H54 (cell line): ENCODE measurements at regions not wholly inside any gene's neighbourhood (a gene's known extent, or its start where the extent isn't known, plus 50 kb on each side); places are given as distances from the start of the nearest gene placed in this dataset.
"Not testable (repeated sequence)": the region's sequence is repeated elsewhere in the genome, so short reads cannot be mapped to it uniquely, and the experiment has no call there.

Source experiments
- DNase-seq: peaks from one replicate; pipeline ENCODE4 v3.0.0; 2011; ENCODE audit warnings: low spot score, mixed read lengths; ENCODE audit not compliant: insufficient read length
- FAIRE-seq: peaks from 3 replicates; lab custom pipeline; 2011; peaks lifted over from hg19 to GRCh38; lab: Jason Lieb, UNC
- POLR2A ChIP-seq: IDR thresholded peaks from 2 replicates; pipeline ENCODE4 v1.6.1; 2011; ENCODE audit warnings: low read depth, mild to moderate bottlenecking, low read length

DNA sequence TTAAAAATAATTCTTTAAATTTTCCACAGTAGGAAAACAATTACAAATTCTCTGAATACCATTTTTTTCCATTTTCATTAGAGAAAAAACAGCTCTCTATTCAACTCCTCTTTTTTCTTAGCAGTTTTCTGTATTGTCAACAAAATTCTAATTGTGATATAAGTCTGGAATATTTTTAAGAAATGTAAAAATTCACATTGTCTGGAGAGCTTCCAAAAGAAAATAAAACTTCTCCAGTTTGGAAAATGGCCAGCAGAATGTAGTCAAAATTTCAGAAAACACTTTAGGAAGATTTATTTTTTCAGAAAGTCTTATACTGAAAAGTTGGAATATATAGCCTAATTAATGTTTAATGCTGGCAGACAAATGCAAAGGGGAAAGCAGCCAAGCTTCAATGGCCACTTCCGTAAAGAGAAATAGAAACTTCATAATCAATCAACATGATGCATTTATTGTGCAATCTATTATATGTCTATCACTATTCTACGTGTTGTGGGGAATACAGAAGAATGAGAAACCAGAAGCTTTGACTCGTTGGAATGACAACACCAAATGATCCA is 733.2 kb upstream of the PKDCC start:
- DNase-seq (no peak), FAIRE-seq (no peak)
- no peak for TF ChIP-seq POLR2A

GRCh38 chr2:41319437-41319836 is 728.4 kb upstream of the PKDCC start:
- no peak for TF ChIP-seq POLR2A
- no peak for FAIRE-seq

DNA sequence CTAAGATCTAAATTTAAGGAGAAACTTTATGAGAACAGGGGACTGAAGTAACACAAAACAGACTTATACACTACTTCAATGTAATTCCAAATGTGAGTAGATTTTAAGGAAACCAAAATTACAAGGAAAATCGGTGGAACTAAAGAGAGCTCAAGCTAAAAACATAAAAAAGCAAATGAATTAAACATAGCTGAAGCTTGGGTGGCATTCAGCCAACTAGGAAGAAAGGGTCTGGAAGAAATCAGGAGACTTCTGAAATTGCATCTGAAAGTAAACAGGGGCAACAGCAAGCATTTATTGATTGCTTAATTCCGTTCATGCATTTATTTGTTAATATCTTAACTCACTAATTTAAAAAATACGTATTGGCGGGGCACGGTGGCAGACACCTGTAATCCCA is 727.3 kb upstream of the PKDCC start:
- no peak for TF ChIP-seq POLR2A
- FAIRE-seq (no peak), DNase-seq (no peak)

More at GRCh38 chr2:41319437-41319836, 728.4 kb upstream of the PKDCC start:
- DNase-seq = no peak

GRCh38 chr2:41321351-41321750 is 726.5 kb upstream of the PKDCC start:
- TF ChIP-seq POLR2A = no peak
- FAIRE-seq = no peak
- no peak for DNase-seq

GRCh38 chr2:41326851-41327250 is 721.0 kb upstream of the PKDCC start:
- no peak for FAIRE-seq
- DNase-seq = no peak
- TF ChIP-seq POLR2A = no peak

- FAIRE-seq (no peak), DNase-seq (no peak)
- no peak for TF ChIP-seq POLR2A
These were observed 718.8 kb upstream of the PKDCC start for GRCh38 chr2:41329040-41329439.

DNA sequence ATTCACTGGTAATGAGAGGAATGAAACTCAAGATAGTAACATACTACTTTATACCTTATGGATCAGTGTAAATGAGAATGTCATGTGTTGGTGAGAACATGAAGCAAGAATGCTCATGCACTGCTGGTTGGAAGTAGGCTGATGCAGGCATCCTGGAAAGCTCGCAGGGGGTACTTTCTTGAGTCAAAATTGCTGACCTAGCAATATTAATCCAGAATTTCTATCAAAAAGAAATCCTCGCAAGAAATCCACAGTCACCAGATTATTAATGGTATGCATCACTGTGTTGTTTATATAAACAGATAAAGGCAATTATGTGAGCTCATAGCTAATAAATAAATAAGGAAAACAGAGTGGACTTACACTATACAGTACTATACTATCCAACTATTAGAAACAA is 713.7 kb upstream of the PKDCC start:
- no peak for TF ChIP-seq POLR2A
- DNase-seq = no peak
- FAIRE-seq = no peak

- FAIRE-seq, DNase-seq: not testable (repeated sequence)
These were observed 712.2 kb upstream of the PKDCC start for GRCh38 chr2:41335573-41335972.

DNA sequence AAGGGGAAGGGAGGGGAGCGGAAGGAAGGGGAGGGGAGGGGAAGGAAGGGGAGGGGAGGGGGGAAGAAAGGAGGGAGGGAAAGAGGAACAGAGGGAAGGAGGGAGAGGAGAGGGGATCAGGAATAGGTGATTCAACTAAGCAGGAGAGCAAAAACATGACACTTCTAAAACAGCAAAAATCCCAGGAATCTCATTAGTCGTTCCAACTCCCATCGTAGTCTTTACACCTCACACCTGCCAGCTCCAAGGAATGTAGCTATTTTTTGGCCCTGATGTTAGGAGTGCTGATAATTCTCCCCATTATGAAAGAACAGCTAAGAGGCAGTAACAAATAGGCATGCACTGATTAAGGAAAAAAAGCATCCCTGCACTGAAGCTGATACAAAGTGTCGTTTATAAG is 709.9 kb upstream of the PKDCC start:
- TF ChIP-seq POLR2A = no peak

DNA sequence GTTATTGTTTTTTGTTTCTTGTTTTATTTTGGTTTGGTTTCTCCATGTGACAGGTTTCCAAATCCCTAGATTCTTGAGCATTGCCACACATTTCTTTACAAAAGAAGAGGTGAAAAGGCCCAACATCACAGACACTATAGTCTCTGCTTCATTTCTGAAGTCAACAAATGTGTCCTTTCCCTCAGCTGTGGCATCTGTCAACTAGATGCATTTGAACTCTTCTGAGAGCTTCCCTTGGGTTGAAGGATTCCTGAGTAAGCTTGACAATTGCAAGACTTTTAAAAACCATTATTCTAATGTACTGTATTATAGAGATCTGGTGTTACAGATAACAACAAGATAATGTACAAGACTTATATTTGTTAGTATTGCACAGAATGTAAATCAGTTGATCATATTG is 703.3 kb upstream of the PKDCC start:
- DNase-seq = no peak
- no peak for TF ChIP-seq POLR2A
- no peak for FAIRE-seq

More for the DNA sequence above, 709.9 kb upstream of the PKDCC start:
- FAIRE-seq = no peak
- no peak for DNase-seq

GRCh38 chr2:41353060-41353459 is 694.8 kb upstream of the PKDCC start:
- no peak for TF ChIP-seq POLR2A
- FAIRE-seq = no peak
- DNase-seq = no peak

GRCh38 chr2:41355794-41356193 is 692.0 kb upstream of the PKDCC start:
- DNase-seq (no peak), FAIRE-seq (no peak)
- no peak for TF ChIP-seq POLR2A

- DNase-seq (no peak), FAIRE-seq (no peak)
- no peak for TF ChIP-seq POLR2A
These were observed 683.0 kb upstream of the PKDCC start for GRCh38 chr2:41364842-41365241.

DNA sequence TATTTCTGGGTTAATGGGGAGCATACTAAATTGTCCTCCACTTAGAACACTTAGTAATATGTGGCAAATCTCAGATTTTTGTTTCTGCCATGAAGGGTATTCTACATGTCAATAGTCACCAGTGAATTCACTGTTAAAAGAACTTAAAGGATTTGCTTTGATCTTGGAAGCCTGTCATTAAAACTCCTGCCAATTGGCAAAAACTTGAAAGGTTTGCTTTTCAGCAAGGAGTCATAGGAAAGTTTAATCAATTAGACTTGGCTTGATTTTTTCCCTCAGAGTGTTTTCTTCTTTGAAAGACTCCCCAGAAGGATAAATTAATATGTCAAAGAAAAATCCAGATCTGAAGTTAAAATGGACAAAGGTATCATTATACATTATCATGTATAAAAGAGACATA is 671.9 kb upstream of the PKDCC start:
- no peak for TF ChIP-seq POLR2A
- FAIRE-seq = no peak
- DNase-seq = no peak

- no peak for TF ChIP-seq POLR2A
- no peak for DNase-seq
- FAIRE-seq = no peak
These were observed 670.0 kb upstream of the PKDCC start for GRCh38 chr2:41377837-41378236.

DNA sequence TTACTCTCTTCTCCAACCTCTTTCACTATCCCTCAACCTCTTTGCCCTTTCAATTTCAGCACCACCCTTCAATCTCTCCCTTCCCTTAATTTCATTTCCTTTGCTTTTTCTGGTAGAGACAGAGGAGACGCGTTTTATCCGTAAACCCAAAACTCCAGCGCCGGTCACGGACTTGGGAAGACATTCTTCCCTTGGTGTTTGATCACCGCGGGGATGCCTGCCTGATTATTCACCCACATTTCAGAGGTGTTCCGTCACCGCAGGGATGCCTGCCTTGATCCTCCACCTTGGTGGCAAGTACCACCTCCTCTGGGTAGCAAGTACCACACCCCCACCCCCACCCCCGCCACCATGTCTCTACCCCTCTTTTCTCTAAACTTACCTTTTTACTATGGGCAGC is 669.4 kb upstream of the PKDCC start:
- no peak for TF ChIP-seq POLR2A
- DNase-seq (no peak), FAIRE-seq (no peak)
